Ishikawa (cell line): ENCODE measurements at regions not wholly inside any gene's neighbourhood (a gene's known extent, or its start where the extent isn't known, plus 50 kb on each side); places are given as distances from the start of the nearest gene placed in this dataset.

Experiments used
- CEBPB ChIP-seq: IDR thresholded peaks from 2 replicates; pipeline ENCODE4 v1.6.1; 2012
- CREB1 ChIP-seq: IDR thresholded peaks from 2 replicates; pipeline ENCODE4 v1.6.1; 2012; ENCODE audit warnings: low read depth
- EGR1 ChIP-seq: IDR thresholded peaks from 2 replicates; pipeline ENCODE4 v1.6.1; 2012
- EP300 ChIP-seq: IDR thresholded peaks from 2 replicates; pipeline ENCODE4 v1.6.1; 2012; ENCODE audit warnings: borderline replicate concordance
- FOXM1 ChIP-seq: IDR thresholded peaks from 2 replicates; pipeline ENCODE4 v1.6.1; 2012; ENCODE audit warnings: low read depth, borderline replicate concordance
- NFIC ChIP-seq: IDR thresholded peaks from 2 replicates; pipeline ENCODE4 v1.6.1; 2012
- RAD21 ChIP-seq: IDR thresholded peaks from 2 replicates; pipeline ENCODE4 v1.6.1; 2012; ENCODE audit warnings: low read depth
- TAF1 ChIP-seq: IDR thresholded peaks from 2 replicates; pipeline ENCODE4 v1.6.1; 2012; ENCODE audit warnings: low read depth, mild to moderate bottlenecking
- TCF12 ChIP-seq: IDR thresholded peaks from 2 replicates; pipeline ENCODE4 v1.6.1; 2012; ENCODE audit warnings: low read depth
- TEAD4 ChIP-seq: IDR thresholded peaks from 2 replicates; pipeline ENCODE4 v1.6.1; 2012
- YY1 ChIP-seq: IDR thresholded peaks from 2 replicates; pipeline ENCODE4 v1.6.1; 2012; ENCODE audit warnings: low read depth
- ZBTB7A ChIP-seq: IDR thresholded peaks from 2 replicates; pipeline ENCODE4 v1.6.1; 2012; ENCODE audit warnings: low read depth
- TF ChIP-seq, protein P1 (sequence below): IDR thresholded peaks from 2 replicates; pipeline ENCODE4 v1.6.1; 2012
- TF ChIP-seq, protein P2 (sequence below): IDR thresholded peaks from 2 replicates; pipeline ENCODE4 v1.6.1; 2012
- TF ChIP-seq, protein P3 (sequence below): IDR thresholded peaks from 2 replicates; pipeline ENCODE4 v1.6.1; 2012; ENCODE audit warnings: low read depth, mild to moderate bottlenecking

DNA sequence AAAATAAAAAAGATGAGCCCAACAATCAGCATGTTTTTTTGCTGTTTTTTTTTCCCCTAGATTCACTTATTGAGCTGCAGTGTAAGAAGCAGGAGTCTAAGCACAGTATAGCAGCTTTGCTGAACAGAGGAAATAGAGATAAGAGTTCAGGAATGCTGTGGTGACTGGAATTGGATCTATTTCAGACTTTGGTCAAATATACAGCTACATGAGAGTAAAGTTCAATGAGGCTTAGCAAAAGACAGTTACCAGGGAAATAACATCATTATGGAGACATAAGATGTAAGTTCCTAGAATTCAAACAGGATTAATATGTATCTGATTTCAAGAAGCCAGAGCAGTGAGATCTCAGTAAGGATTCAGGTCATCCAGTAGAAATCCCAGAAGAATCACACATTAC, 613.0 kb downstream of the RPS29 start:
- TF ChIP-seq FOXM1: no peak
- no peak for TF ChIP-seq ZBTB7A
- no peak for TF ChIP-seq YY1
- TF ChIP-seq TAF1: no peak
- no peak for TF ChIP-seq EGR1
- TF ChIP-seq, protein P1, sequence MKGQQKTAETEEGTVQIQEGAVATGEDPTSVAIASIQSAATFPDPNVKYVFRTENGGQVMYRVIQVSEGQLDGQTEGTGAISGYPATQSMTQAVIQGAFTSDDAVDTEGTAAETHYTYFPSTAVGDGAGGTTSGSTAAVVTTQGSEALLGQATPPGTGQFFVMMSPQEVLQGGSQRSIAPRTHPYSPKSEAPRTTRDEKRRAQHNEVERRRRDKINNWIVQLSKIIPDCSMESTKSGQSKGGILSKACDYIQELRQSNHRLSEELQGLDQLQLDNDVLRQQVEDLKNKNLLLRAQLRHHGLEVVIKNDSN: no peak

DNA sequence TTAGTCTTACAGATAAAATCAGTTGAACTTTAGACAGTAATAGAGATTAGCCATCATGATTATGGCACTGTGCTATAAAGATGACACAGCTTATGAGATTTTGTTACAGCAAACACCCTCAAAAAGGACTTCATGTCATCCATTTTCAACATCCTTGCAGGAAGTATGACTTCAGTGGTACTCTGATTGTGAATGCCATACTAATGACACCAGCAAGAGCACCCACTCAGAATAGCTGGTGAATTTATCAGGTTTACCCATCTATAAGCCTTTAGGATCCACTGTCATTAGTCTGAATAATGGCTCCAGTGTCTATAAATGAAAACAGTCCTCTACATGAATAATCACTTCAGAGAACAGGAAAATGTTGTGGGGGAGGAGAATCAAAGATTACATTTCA, 615.2 kb downstream of the RPS29 start:
- no peak for TF ChIP-seq TEAD4

DNA sequence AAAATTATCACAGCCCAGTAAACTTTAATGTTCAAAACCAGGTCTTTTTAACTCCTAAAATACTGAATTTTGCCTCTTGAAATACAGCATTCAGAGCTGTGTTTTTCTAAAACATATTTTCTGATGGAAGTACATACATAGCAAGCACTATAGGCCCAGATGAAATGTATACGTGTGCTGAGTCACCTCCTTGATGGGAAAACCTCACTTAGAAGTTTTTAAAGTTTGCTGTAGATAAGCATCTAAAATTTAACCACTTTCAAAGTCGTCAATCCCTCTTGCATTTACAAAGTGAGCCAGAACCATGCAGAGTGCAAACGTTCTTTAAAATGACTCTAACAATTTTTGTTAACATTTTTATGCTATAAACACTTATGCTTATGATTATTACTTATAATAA, 618.8 kb downstream of the RPS29 start:
- TF ChIP-seq CREB1 (no peak), TCF12 (no peak), NFIC (no peak), EP300 (no peak), TEAD4 (no peak), YY1 (no peak), RAD21 (no peak), TAF1 (no peak), CEBPB (no peak), FOXM1 (no peak), ZBTB7A (no peak), EGR1 (no peak)
- TF ChIP-seq, protein P2, sequence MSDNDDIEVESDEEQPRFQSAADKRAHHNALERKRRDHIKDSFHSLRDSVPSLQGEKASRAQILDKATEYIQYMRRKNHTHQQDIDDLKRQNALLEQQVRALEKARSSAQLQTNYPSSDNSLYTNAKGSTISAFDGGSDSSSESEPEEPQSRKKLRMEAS: no peak
- TF ChIP-seq, protein P1: no peak
- TF ChIP-seq, protein P3, sequence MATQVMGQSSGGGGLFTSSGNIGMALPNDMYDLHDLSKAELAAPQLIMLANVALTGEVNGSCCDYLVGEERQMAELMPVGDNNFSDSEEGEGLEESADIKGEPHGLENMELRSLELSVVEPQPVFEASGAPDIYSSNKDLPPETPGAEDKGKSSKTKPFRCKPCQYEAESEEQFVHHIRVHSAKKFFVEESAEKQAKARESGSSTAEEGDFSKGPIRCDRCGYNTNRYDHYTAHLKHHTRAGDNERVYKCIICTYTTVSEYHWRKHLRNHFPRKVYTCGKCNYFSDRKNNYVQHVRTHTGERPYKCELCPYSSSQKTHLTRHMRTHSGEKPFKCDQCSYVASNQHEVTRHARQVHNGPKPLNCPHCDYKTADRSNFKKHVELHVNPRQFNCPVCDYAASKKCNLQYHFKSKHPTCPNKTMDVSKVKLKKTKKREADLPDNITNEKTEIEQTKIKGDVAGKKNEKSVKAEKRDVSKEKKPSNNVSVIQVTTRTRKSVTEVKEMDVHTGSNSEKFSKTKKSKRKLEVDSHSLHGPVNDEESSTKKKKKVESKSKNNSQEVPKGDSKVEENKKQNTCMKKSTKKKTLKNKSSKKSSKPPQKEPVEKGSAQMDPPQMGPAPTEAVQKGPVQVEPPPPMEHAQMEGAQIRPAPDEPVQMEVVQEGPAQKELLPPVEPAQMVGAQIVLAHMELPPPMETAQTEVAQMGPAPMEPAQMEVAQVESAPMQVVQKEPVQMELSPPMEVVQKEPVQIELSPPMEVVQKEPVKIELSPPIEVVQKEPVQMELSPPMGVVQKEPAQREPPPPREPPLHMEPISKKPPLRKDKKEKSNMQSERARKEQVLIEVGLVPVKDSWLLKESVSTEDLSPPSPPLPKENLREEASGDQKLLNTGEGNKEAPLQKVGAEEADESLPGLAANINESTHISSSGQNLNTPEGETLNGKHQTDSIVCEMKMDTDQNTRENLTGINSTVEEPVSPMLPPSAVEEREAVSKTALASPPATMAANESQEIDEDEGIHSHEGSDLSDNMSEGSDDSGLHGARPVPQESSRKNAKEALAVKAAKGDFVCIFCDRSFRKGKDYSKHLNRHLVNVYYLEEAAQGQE: no peak

DNA sequence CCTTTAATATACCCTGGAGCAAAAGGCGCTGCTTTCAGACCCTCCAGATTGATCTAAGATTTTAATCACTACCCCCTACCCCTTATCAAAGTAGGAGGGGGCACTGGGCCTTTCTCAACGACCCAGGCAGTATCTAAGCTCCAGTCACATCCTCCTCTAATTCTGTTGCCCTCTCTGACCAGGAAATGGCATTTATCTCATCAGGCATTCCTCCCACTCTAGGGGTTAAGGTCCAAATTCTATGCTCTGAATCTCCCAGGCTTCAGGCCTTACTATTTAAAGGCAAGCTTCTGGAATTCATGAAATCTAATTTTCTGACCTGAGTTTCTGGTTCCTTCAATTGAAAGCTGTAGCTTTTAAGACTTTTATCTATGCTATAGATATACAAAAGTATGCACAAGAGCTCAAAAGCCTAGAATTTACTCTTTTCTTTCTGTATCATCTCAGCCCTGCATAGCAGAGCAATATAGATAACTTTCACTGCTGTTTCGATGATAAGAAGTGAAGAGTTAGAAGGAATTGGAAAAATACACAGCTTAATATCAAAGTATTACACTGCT, 622.9 kb downstream of the RPS29 start:
- TF ChIP-seq CEBPB (no peak), ZBTB7A (no peak), CREB1 (no peak), NFIC (no peak), RAD21 (no peak), YY1 (no peak), EP300 (no peak)
- TF ChIP-seq, protein P1: no peak

DNA sequence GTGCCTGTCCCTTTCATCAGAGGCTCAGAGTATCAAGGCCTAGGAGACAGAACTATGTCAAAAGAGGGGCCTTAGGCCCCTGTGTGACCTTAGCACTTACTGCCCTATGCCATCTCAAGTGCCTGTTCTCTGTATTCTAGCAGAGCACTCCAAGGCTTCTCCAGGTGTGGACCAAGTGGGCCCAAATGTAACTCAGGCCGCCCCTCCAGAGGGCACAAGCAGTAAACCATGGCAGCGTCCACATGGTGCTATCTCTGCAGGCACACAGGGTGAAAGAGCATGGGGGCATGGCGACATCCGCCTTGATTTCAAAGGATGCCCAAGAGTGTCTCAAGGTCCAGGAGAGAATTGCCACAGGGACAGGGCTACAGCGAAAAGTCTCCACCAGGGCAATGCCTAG, 628.7 kb downstream of the RPS29 start:
- TF ChIP-seq ZBTB7A: no peak
- no peak for TF ChIP-seq NFIC
- TF ChIP-seq EGR1: no peak
- no peak for TF ChIP-seq TAF1
- TF ChIP-seq CREB1: no peak
- TF ChIP-seq TEAD4: no peak
- no peak for TF ChIP-seq EP300
- no peak for TF ChIP-seq YY1
- no peak for TF ChIP-seq CEBPB
- TF ChIP-seq, protein P2: no peak
- TF ChIP-seq, protein P3: no peak
- no peak for TF ChIP-seq FOXM1
- TF ChIP-seq TCF12: no peak
- TF ChIP-seq, protein P1: no peak
- no peak for TF ChIP-seq RAD21

DNA sequence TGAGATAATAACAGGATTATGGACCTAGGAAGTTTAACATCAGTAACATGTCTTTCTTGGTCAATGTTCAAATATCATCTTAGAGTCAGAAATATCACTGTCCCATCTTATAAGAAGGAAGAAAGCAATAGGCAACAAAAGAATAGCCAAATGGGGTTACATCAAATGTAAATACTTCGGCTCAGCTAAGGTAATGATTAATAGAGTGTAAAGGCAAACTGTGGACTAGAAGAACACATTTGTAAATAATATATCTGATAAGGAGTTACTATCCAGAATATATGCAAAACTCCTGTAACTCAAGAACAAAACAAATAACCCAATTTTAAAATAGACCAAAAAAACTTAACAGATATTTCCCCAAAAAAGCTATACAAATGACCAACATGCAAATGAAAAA, 630.3 kb downstream of the RPS29 start:
- TF ChIP-seq TAF1 (no peak), RAD21 (no peak), TEAD4 (no peak), YY1 (no peak), TCF12 (no peak), EP300 (no peak), ZBTB7A (no peak), CEBPB (no peak), NFIC (no peak), FOXM1 (no peak), EGR1 (no peak), CREB1 (no peak)
- TF ChIP-seq, protein P3: no peak
- TF ChIP-seq, protein P2: no peak
- TF ChIP-seq, protein P1: no peak
